ENCODE measurements at regions not wholly inside any gene's neighbourhood (a gene's known extent, or its start where the extent isn't known, plus 50 kb on each side); places are given as distances from the start of the nearest gene placed in this dataset.

- intact Hi-C loops (cut with DNase I), result no loop called here
- no peak for TF ChIP-seq CTCF (IDR thresholded peaks at IDR 0.05; ENCODE audit: borderline replicate concordance, extremely low read depth, insufficient read depth)
- H3K9me3 ChIP-seq (ENCODE audit: control insufficient read depth in 2 of 3, insufficient read depth in 1 of 3, low read length in 3 of 3), result peaks cover 0 to 2% (median 0%) of the 10 kb centered on the region in 3 donors
- H3K4me1 ChIP-seq (ENCODE audit: control insufficient read depth in 2 of 3, insufficient read depth in 2 of 3, low read depth in 1 of 3, low read length in 3 of 3), result no peaks in the 10 kb centered on the region
- H3K27me3 ChIP-seq (ENCODE audit: control insufficient read depth, insufficient read depth, low read length), result no peaks in the 10 kb centered on the region
- DNase-seq (no peak), FAIRE-seq (no peak)
- no peak overlapping the region for H3K4me3 ChIP-seq (ENCODE audit: low read length in 3 of 3)
- no peaks in the 10 kb centered on the region for H3K36me3 ChIP-seq (ENCODE audit: control insufficient read depth in 2 of 3, insufficient read depth in 3 of 3, low read length in 3 of 3)
- no peak overlapping the region for H3K27ac ChIP-seq (ENCODE audit: low read depth in 2 of 2, low read length in 2 of 2)
- H3K9ac ChIP-seq (ENCODE audit: low read length in 3 of 3), result no peak overlapping the region
Measured at GRCh38 chr18:28816155-28816554, 639.2 kb upstream of the CDH2 start.

GRCh38 chr18:28814365-28814764 lies 637.4 kb upstream of the CDH2 start:
- Histone ChIP-seq H3K27ac (ENCODE audit: low read depth in 2 of 2, low read length in 2 of 2) (no peak overlapping the region), H3K9me3 (ENCODE audit: control insufficient read depth in 2 of 3, insufficient read depth in 1 of 3, low read length in 3 of 3) (no peaks in the 10 kb centered on the region), H3K4me3 (ENCODE audit: low read length in 3 of 3) (no peak overlapping the region), H3K9ac (ENCODE audit: low read length in 3 of 3) (no peak overlapping the region), H3K36me3 (ENCODE audit: control insufficient read depth in 2 of 3, insufficient read depth in 3 of 3, low read length in 3 of 3) (no peaks in the 10 kb centered on the region), H3K4me1 (ENCODE audit: control insufficient read depth in 2 of 3, insufficient read depth in 2 of 3, low read depth in 1 of 3, low read length in 3 of 3) (no peaks in the 10 kb centered on the region), H3K27me3 (ENCODE audit: control insufficient read depth, insufficient read depth, low read length) (no peaks in the 10 kb centered on the region)
- TF ChIP-seq CTCF (IDR thresholded peaks at IDR 0.05; ENCODE audit: borderline replicate concordance, extremely low read depth, insufficient read depth), result no peak
- FAIRE-seq, result no peak
- intact Hi-C loops (cut with DNase I), result no loop called here
- no peak for DNase-seq

- no peak overlapping the region for H3K4me3 ChIP-seq (ENCODE audit: low read length in 3 of 3)
- intact Hi-C loops (cut with DNase I), result no loop called here
- no peak for FAIRE-seq
Measured at GRCh38 chr18:28808373-28808772, 631.4 kb upstream of the CDH2 start.

More at GRCh38 chr18:28808373-28808772, 631.4 kb upstream of the CDH2 start:
- H3K9me3 ChIP-seq (ENCODE audit: control insufficient read depth in 2 of 3, insufficient read depth in 1 of 3, low read length in 3 of 3), result no peaks in the 10 kb centered on the region
- no peaks in the 10 kb centered on the region for H3K27me3 ChIP-seq (ENCODE audit: control insufficient read depth, insufficient read depth, low read length)
- TF ChIP-seq CTCF (IDR thresholded peaks at IDR 0.05; ENCODE audit: borderline replicate concordance, extremely low read depth, insufficient read depth), result no peak
- H3K4me1 ChIP-seq (ENCODE audit: control insufficient read depth in 2 of 3, insufficient read depth in 2 of 3, low read depth in 1 of 3, low read length in 3 of 3), result no peaks in the 10 kb centered on the region
- no peak for DNase-seq
- no peaks in the 10 kb centered on the region for H3K36me3 ChIP-seq (ENCODE audit: control insufficient read depth in 2 of 3, insufficient read depth in 3 of 3, low read length in 3 of 3)
- H3K9ac ChIP-seq (ENCODE audit: low read length in 3 of 3), result no peak overlapping the region
- H3K27ac ChIP-seq (ENCODE audit: low read depth in 2 of 2, low read length in 2 of 2), result no peak overlapping the region
